H9 (cell line): ENCODE measurements at regions not wholly inside any gene's neighbourhood (a gene's known extent, or its start where the extent isn't known, plus 50 kb on each side); places are given as distances from the start of the nearest gene placed in this dataset.

Experiments
- DNase-seq: peaks from one replicate; pipeline ENCODE4 v3.0.0-alpha.2; 2017
- H2AFZ ChIP-seq: one replicate; pipeline ENCODE4 v1.6.1; 2013; ENCODE audit warnings: mild to moderate bottlenecking, low read length, control low read depth, moderate library complexity
- H2AK5ac ChIP-seq: 2 replicates; pipeline ENCODE4 v1.6.1; 2013; ENCODE audit warnings: low read length, control low read depth, mixed read lengths; ENCODE audit not compliant: insufficient read length
- H2BK120ac ChIP-seq: one replicate; pipeline ENCODE4 v1.6.1; 2013; ENCODE audit warnings: low read depth, mild to moderate bottlenecking, low read length, control low read depth, inconsistent platforms; ENCODE audit not compliant: poor library complexity, severe bottlenecking
- H2BK12ac ChIP-seq: 2 replicates; pipeline ENCODE4 v1.6.1; 2013; ENCODE audit warnings: low read length, control low read depth, mixed read lengths, low read depth; ENCODE audit not compliant: insufficient read length
- H2BK15ac ChIP-seq: 2 replicates; pipeline ENCODE4 v1.6.1; 2013; ENCODE audit warnings: low read depth, low read length, control low read depth
- H2BK20ac ChIP-seq: one replicate; pipeline ENCODE4 v1.6.1; 2013; ENCODE audit warnings: low read depth, mild to moderate bottlenecking, low read length, control low read depth, inconsistent platforms; ENCODE audit not compliant: poor library complexity, severe bottlenecking
- H2BK5ac ChIP-seq: 2 replicates; pipeline ENCODE4 v1.6.1; 2013; ENCODE audit warnings: low read length, control low read depth, mixed read lengths; ENCODE audit not compliant: insufficient read length
- H3K14ac ChIP-seq: 2 replicates; pipeline ENCODE4 v1.6.1; 2013; ENCODE audit warnings: low read length, control low read depth; ENCODE audit not compliant: insufficient read depth
- H3K18ac ChIP-seq: 2 replicates; pipeline ENCODE4 v1.6.1; 2013; ENCODE audit warnings: low read depth, mild to moderate bottlenecking, mixed read lengths, low read length, control low read depth; ENCODE audit not compliant: insufficient read length
- H3K23ac ChIP-seq: 2 replicates; pipeline ENCODE4 v1.6.1; 2013; ENCODE audit warnings: low read length, control low read depth, mixed read lengths, low read depth; ENCODE audit not compliant: insufficient read length
- H3K23me2 ChIP-seq: 2 replicates; pipeline ENCODE4 v1.6.1; 2013; ENCODE audit warnings: low read depth, mild to moderate bottlenecking, mixed read lengths, low read length, control low read depth; ENCODE audit not compliant: insufficient read length, poor library complexity, severe bottlenecking
- H3K27ac ChIP-seq: 2 replicates; pipeline ENCODE4 v1.5.1; 2013; ENCODE audit warnings: low read length, control low read depth, mixed read lengths, low read depth; ENCODE audit not compliant: insufficient read length
- H3K27me3 ChIP-seq: 2 replicates; pipeline ENCODE4 v1.6.1; 2013; ENCODE audit warnings: low read length, control low read depth, inconsistent platforms; ENCODE audit not compliant: insufficient read depth
- H3K4ac ChIP-seq: 2 replicates; pipeline ENCODE4 v1.6.1; 2013; ENCODE audit warnings: low read depth, mild to moderate bottlenecking, control low read depth, inconsistent platforms, low read length, moderate library complexity
- H3K4me1 ChIP-seq: 2 replicates; pipeline ENCODE4 v1.6.1; 2013; ENCODE audit warnings: low read length, control low read depth, inconsistent platforms; ENCODE audit not compliant: insufficient read depth
- H3K4me2 ChIP-seq: 2 replicates; pipeline ENCODE4 v1.6.1; 2013; ENCODE audit warnings: low read length, control low read depth, mixed read lengths; ENCODE audit not compliant: insufficient read length, insufficient read depth
- H3K56ac ChIP-seq: 2 replicates; pipeline ENCODE4 v1.6.1; 2013; ENCODE audit warnings: low read depth, mild to moderate bottlenecking, mixed read lengths, low read length, control low read depth; ENCODE audit not compliant: insufficient read length
- H3K79me1 ChIP-seq: 2 replicates; pipeline ENCODE4 v1.6.1; 2013; ENCODE audit warnings: low read depth, mild to moderate bottlenecking, moderate library complexity, low read length, control low read depth, inconsistent platforms; ENCODE audit not compliant: insufficient read depth, poor library complexity, severe bottlenecking
- H3K79me2 ChIP-seq: 2 replicates; pipeline ENCODE4 v1.6.1; 2013; ENCODE audit warnings: low read length, control low read depth, inconsistent platforms; ENCODE audit not compliant: insufficient read depth
- H3K9ac ChIP-seq: 2 replicates; pipeline ENCODE4 v1.6.1; 2013; ENCODE audit warnings: low read length, control low read depth, mixed read lengths; ENCODE audit not compliant: insufficient read length; ENCODE audit errors: extremely low read depth
- H3K9me3 ChIP-seq: one replicate; pipeline ENCODE4 v1.6.1; 2013; ENCODE audit warnings: low read depth, low read length, inconsistent platforms; ENCODE audit not compliant: control insufficient read depth
- H3T11ph ChIP-seq: one replicate; pipeline ENCODE4 v1.6.1; 2013; ENCODE audit warnings: mild to moderate bottlenecking, low read length, control low read depth, inconsistent platforms
- H4K20me1 ChIP-seq: one replicate; pipeline ENCODE4 v1.6.1; 2013; ENCODE audit not compliant: control insufficient read depth, insufficient read length, insufficient read depth
- H4K5ac ChIP-seq: 2 replicates; pipeline ENCODE4 v1.6.1; 2013; ENCODE audit warnings: low read depth, mild to moderate bottlenecking, mixed read lengths, low read length, control low read depth; ENCODE audit not compliant: insufficient read length
- H4K8ac ChIP-seq: replicated peaks from 2 replicates; pipeline ENCODE4 v1.6.1; 2013; ENCODE audit warnings: low read length, control low read depth, mixed read lengths, low read depth; ENCODE audit not compliant: insufficient read length
- H4K91ac ChIP-seq: 2 replicates; pipeline ENCODE4 v1.6.1; 2013; ENCODE audit warnings: low read depth, mild to moderate bottlenecking, moderate library complexity, mixed read lengths, low read length, control low read depth; ENCODE audit not compliant: insufficient read length
- H3K27ac Mint-ChIP-seq, 3 experiments: 2 replicates in 2 of 3; 3 replicates in 1 of 3; pipeline ENCODE4 v1.8.0; 2020 to 2021; ENCODE audit warnings: mixed read lengths in 3 of 3, mild to moderate bottlenecking in 1 of 3, moderate library complexity in 1 of 3
- H3K27me3 Mint-ChIP-seq: 2 replicates; pipeline ENCODE4 v1.8.0; 2021; ENCODE audit warnings: low read depth, mild to moderate bottlenecking, moderate library complexity, mixed read lengths
- H3K36me3 Mint-ChIP-seq, 3 experiments: 2 replicates in 2 of 3; 3 replicates in 1 of 3; pipeline ENCODE4 v1.8.0; 2020 to 2021; ENCODE audit warnings: low read depth in 3 of 3, mixed read lengths in 3 of 3; ENCODE audit not compliant: insufficient read depth in 1 of 3
- H3K4me1 Mint-ChIP-seq, 2 experiments: 2 replicates each; pipeline ENCODE4 v1.8.0; 2020; ENCODE audit warnings: mixed read lengths in 2 of 2
- H3K4me3 Mint-ChIP-seq, 2 experiments: 2 replicates in 1 of 2; 3 replicates in 1 of 2; pipeline ENCODE4 v1.8.0; 2020 to 2021; ENCODE audit warnings: mild to moderate bottlenecking in 2 of 2, mixed read lengths in 2 of 2, moderate library complexity in 1 of 2
- H3K9me3 Mint-ChIP-seq, 2 experiments: 2 replicates in 1 of 2; 3 replicates in 1 of 2; pipeline ENCODE4 v1.8.0; 2020; ENCODE audit warnings: mild to moderate bottlenecking in 2 of 2, mixed read lengths in 2 of 2, moderate library complexity in 1 of 2
- WGBS: extraction: QIAGEN DNeasy Blood & Tissue Kit; methylation state at CpG from one replicate; pipeline ENCODE4 v1.1.7; 2013; ENCODE audit warnings: missing lambda C conversion rate, low lambda C conversion rate, mixed read lengths; ENCODE audit not compliant: insufficient read length; ENCODE audit errors: extremely low coverage; 5-methylcytosine and 5-hydroxymethylcytosine counted together
- TF ChIP-seq, protein P1 (sequence below): fragments of 200-600 bp; sonication (generic); conservative IDR thresholded peaks from 3 replicates; pipeline ENCODE4 v1.8.0; 2021; ENCODE audit warnings: antibody characterized with exemption, mild to moderate bottlenecking

GRCh38 chr1:217281332-217281731, 349.6 kb downstream of the GPATCH2 start:
- H2BK15ac ChIP-seq = no peak overlapping the region
- H3K4me1 ChIP-seq = no peaks in the 10 kb centered on the region
- H3K4me2 ChIP-seq = no peak overlapping the region
- no peak overlapping the region for H3K9ac ChIP-seq
- H3T11ph ChIP-seq = no peak overlapping the region
- Mint-ChIP-seq H3K9me3 (no peaks in the 10 kb centered on the region), H3K27ac (no peak overlapping the region), H3K4me1 (no peaks in the 10 kb centered on the region), H3K36me3 (no peaks in the 10 kb centered on the region), H3K4me3 (no peak overlapping the region), H3K27me3 (no peaks in the 10 kb centered on the region)
- no peak overlapping the region for H2BK12ac ChIP-seq
- no peaks in the 10 kb centered on the region for H3K79me1 ChIP-seq
- H2BK20ac ChIP-seq = no peak overlapping the region
- DNase-seq = no peak
- TF ChIP-seq, protein P1, sequence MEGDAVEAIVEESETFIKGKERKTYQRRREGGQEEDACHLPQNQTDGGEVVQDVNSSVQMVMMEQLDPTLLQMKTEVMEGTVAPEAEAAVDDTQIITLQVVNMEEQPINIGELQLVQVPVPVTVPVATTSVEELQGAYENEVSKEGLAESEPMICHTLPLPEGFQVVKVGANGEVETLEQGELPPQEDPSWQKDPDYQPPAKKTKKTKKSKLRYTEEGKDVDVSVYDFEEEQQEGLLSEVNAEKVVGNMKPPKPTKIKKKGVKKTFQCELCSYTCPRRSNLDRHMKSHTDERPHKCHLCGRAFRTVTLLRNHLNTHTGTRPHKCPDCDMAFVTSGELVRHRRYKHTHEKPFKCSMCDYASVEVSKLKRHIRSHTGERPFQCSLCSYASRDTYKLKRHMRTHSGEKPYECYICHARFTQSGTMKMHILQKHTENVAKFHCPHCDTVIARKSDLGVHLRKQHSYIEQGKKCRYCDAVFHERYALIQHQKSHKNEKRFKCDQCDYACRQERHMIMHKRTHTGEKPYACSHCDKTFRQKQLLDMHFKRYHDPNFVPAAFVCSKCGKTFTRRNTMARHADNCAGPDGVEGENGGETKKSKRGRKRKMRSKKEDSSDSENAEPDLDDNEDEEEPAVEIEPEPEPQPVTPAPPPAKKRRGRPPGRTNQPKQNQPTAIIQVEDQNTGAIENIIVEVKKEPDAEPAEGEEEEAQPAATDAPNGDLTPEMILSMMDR = no peak
- no peak overlapping the region for H3K27ac ChIP-seq
- no peaks in the 10 kb centered on the region for H3K23me2 ChIP-seq
- no peak overlapping the region for H2BK120ac ChIP-seq
- H4K8ac ChIP-seq = no peak overlapping the region
- H3K27me3 ChIP-seq = no peaks in the 10 kb centered on the region
- H4K20me1 ChIP-seq = no peaks in the 10 kb centered on the region
- no CpG with 5 or more reads among the region's 1 CpG for WGBS
- H4K91ac ChIP-seq = no peak overlapping the region
- H3K23ac ChIP-seq = no peak overlapping the region
- no peak overlapping the region for H3K14ac ChIP-seq
- H4K5ac ChIP-seq = no peak overlapping the region
- no peak overlapping the region for H3K4ac ChIP-seq
- H3K18ac ChIP-seq = no peak overlapping the region
- H2AK5ac ChIP-seq = no peak overlapping the region
- H2AFZ ChIP-seq = no peak overlapping the region
- H2BK5ac ChIP-seq = no peak overlapping the region
- H3K79me2 ChIP-seq = no peaks in the 10 kb centered on the region
- no peak overlapping the region for H3K56ac ChIP-seq
- no peaks in the 10 kb centered on the region for H3K9me3 ChIP-seq
